ENCODE measurements at regions not wholly inside any gene's neighbourhood (a gene's known extent, or its start where the extent isn't known, plus 50 kb on each side); places are given as distances from the start of the nearest gene placed in this dataset.
"Not testable (repeated sequence)": the region's sequence is repeated elsewhere in the genome, so short reads cannot be mapped to it uniquely, and the experiment has no call there.

- no peaks in the 10 kb centered on the region for H3K36me3 ChIP-seq
- no peak overlapping the region for H3K27ac ChIP-seq
- no peak for DNase-seq
- TF ChIP-seq POLR2A (IDR thresholded peaks at IDR 0.05): no peak
- no peaks in the 10 kb centered on the region for H3K4me1 ChIP-seq
- H3K27me3 ChIP-seq: no peaks in the 10 kb centered on the region
- no peaks in the 10 kb centered on the region for H3K9me3 ChIP-seq
- no peak overlapping the region for H3K4me3 ChIP-seq
Observed at GRCh38 chr3:25916321-25916720, 126.4 kb downstream of the OXSM start.

GRCh38 chr3:25931967-25932366, 142.1 kb downstream of the OXSM start:
- H3K9me3 ChIP-seq, H3K4me1 ChIP-seq, H3K4me3 ChIP-seq, DNase-seq, H3K27me3 ChIP-seq, H3K36me3 ChIP-seq, H3K27ac ChIP-seq: not testable (repeated sequence)

- Histone ChIP-seq H3K36me3 (no peaks in the 10 kb centered on the region), H3K4me3 (no peak overlapping the region), H3K27ac (no peak overlapping the region), H3K27me3 (no peaks in the 10 kb centered on the region), H3K9me3 (no peaks in the 10 kb centered on the region), H3K4me1 (no peaks in the 10 kb centered on the region)
- TF ChIP-seq CTCF (IDR thresholded peaks at IDR 0.05): no peak
- TF ChIP-seq POLR2A (IDR thresholded peaks at IDR 0.05): no peak
- no peak for DNase-seq
Observed at GRCh38 chr3:25938566-25939325, 148.9 kb downstream of the OXSM start.

- DNase-seq: no peak
- no peak for TF ChIP-seq POLR2A (IDR thresholded peaks at IDR 0.05)
- TF ChIP-seq CTCF (IDR thresholded peaks at IDR 0.05): no peak
- Histone ChIP-seq H3K4me1 (no peaks in the 10 kb centered on the region), H3K36me3 (no peaks in the 10 kb centered on the region), H3K27me3 (no peaks in the 10 kb centered on the region), H3K9me3 (no peaks in the 10 kb centered on the region), H3K27ac (no peak overlapping the region), H3K4me3 (no peak overlapping the region)
Observed at GRCh38 chr3:25940935-25941334, 151.0 kb downstream of the OXSM start.

- Histone ChIP-seq H3K27ac (no peak overlapping the region), H3K36me3 (no peaks in the 10 kb centered on the region), H3K4me1 (no peaks in the 10 kb centered on the region), H3K4me3 (no peak overlapping the region), H3K9me3 (no peaks in the 10 kb centered on the region), H3K27me3 (no peaks in the 10 kb centered on the region)
- no peak for DNase-seq
- TF ChIP-seq POLR2A (IDR thresholded peaks at IDR 0.05) (no peak), CTCF (IDR thresholded peaks at IDR 0.05) (no peak)
Observed at GRCh38 chr3:25944329-25944728, 154.4 kb downstream of the OXSM start.

GRCh38 chr3:25945366-25945765, 155.5 kb downstream of the OXSM start:
- TF ChIP-seq CTCF (IDR thresholded peaks at IDR 0.05): no peak
- TF ChIP-seq POLR2A (IDR thresholded peaks at IDR 0.05): no peak
- H3K4me3 ChIP-seq: no peak overlapping the region
- no peak for DNase-seq
- no peaks in the 10 kb centered on the region for H3K4me1 ChIP-seq
- no peaks in the 10 kb centered on the region for H3K27me3 ChIP-seq
- no peak overlapping the region for H3K27ac ChIP-seq
- no peaks in the 10 kb centered on the region for H3K9me3 ChIP-seq
- H3K36me3 ChIP-seq: no peaks in the 10 kb centered on the region

GRCh38 chr3:25945836-25946235, 155.9 kb downstream of the OXSM start:
- no peak overlapping the region for H3K4me3 ChIP-seq
- TF ChIP-seq POLR2A (IDR thresholded peaks at IDR 0.05): no peak
- TF ChIP-seq CTCF (IDR thresholded peaks at IDR 0.05): no peak
- H3K27me3 ChIP-seq: no peaks in the 10 kb centered on the region
- no peak for DNase-seq
- H3K36me3 ChIP-seq: no peaks in the 10 kb centered on the region
- no peak overlapping the region for H3K27ac ChIP-seq
- no peaks in the 10 kb centered on the region for H3K4me1 ChIP-seq
- no peaks in the 10 kb centered on the region for H3K9me3 ChIP-seq
